H1 (cell line): ENCODE measurements at regions not wholly inside any gene's neighbourhood (a gene's known extent, or its start where the extent isn't known, plus 50 kb on each side); places are given as distances from the start of the nearest gene placed in this dataset.

ENCODE experiments used
- CTCF ChIA-PET: fragments of 300-600 bp; sonication (Branson Sonifier 250); formaldehyde crosslinking; loops from one replicate; lab custom pipeline; 2021; ENCODE audit not compliant: partially characterized antibody; lab: Charles Lee
- POLR2A ChIA-PET: fragments of 300-600 bp; sonication (Branson Sonifier 250); formaldehyde crosslinking; loops from one replicate; lab custom pipeline; 2021; ENCODE audit warnings: inconsistent platforms; ENCODE audit not compliant: partially characterized antibody; lab: Charles Lee
- DNase-seq, 2 experiments: peaks; one replicate each; pipeline versions ENCODE4 v3.0.0 to v3.0.0-alpha.2; 2010 to 2022; ENCODE audit warnings: low spot score in 2 of 2, low read depth in 1 of 2, mixed read lengths in 1 of 2
- FAIRE-seq: peaks from 2 replicates; lab custom pipeline; 2011; peaks lifted over from hg19 to GRCh38; lab: Jason Lieb, UNC
- H2AFZ ChIP-seq: 2 replicates; pipeline ENCODE4 v1.8.1; 2012; ENCODE audit warnings: low read length, inconsistent platforms
- H2AK5ac ChIP-seq: 2 replicates; pipeline ENCODE4 v1.6.1; 2013; ENCODE audit warnings: low read depth, low read length
- H2BK120ac ChIP-seq: replicated peaks from 2 replicates; pipeline ENCODE3; 2013; ENCODE audit warnings: low read depth, low read length, inconsistent platforms
- H2BK12ac ChIP-seq: 2 replicates; pipeline ENCODE4 v1.6.1; 2013; ENCODE audit warnings: low read depth, low read length
- H2BK15ac ChIP-seq: 2 replicates; pipeline ENCODE4 v1.6.1; 2013; ENCODE audit warnings: low read length
- H2BK20ac ChIP-seq: 2 replicates; pipeline ENCODE4 v1.6.1; 2013; ENCODE audit warnings: low read length
- H2BK5ac ChIP-seq: 2 replicates; pipeline ENCODE4 v1.6.1; 2013; ENCODE audit warnings: low read depth, low read length
- H3K14ac ChIP-seq: 2 replicates; pipeline ENCODE4 v1.6.1; 2013; ENCODE audit warnings: inconsistent platforms; ENCODE audit not compliant: insufficient read length
- H3K18ac ChIP-seq: 2 replicates; pipeline ENCODE4 v1.6.1; 2013; ENCODE audit warnings: low read length; ENCODE audit errors: extremely low read depth
- H3K23ac ChIP-seq: 2 replicates; pipeline ENCODE4 v1.6.1; 2013; ENCODE audit warnings: inconsistent platforms; ENCODE audit not compliant: insufficient read length
- H3K23me2 ChIP-seq: 2 replicates; pipeline ENCODE4 v1.6.1; 2013; ENCODE audit warnings: low read depth, low read length
- H3K27ac ChIP-seq: 2 replicates; pipeline ENCODE4 v1.6.1; 2011; ENCODE audit warnings: low read depth, low read length, inconsistent platforms
- H3K27me3 ChIP-seq, 4 experiments: replicated peaks in 1 of 4; 1 replicate in 1 of 4; 2 replicates in 3 of 4; pipeline versions ENCODE4 v1.6.1 to v1.8.1; 2011 to 2013; ENCODE audit warnings: low read length in 3 of 4, mild to moderate bottlenecking in 3 of 4, inconsistent platforms in 2 of 4, mixed read lengths in 2 of 4, moderate library complexity in 1 of 4; ENCODE audit not compliant: control insufficient read depth in 3 of 4, insufficient read depth in 3 of 4; ENCODE audit errors: extremely low read depth in 1 of 4
- H3K36me3 ChIP-seq, 4 experiments: 2 replicates each; pipeline versions ENCODE4 v1.6.1 to v1.8.1; 2011 to 2013; ENCODE audit warnings: mild to moderate bottlenecking in 4 of 4, low read length in 3 of 4, moderate library complexity in 2 of 4, control low read depth in 1 of 4, inconsistent platforms in 1 of 4; ENCODE audit not compliant: insufficient read depth in 4 of 4, control insufficient read depth in 2 of 4
- H3K4ac ChIP-seq: replicated peaks from 2 replicates; pipeline ENCODE3; 2013; ENCODE audit warnings: low read length, low read depth, mixed read lengths, inconsistent platforms; ENCODE audit not compliant: insufficient read length
- H3K4me1 ChIP-seq, 4 experiments: replicated peaks in 1 of 4; 1 replicate in 1 of 4; 2 replicates in 3 of 4; pipeline versions ENCODE4 v1.6.1 to v1.8.1; 2011 to 2013; ENCODE audit warnings: low read length in 3 of 4, inconsistent platforms in 2 of 4, mixed read lengths in 1 of 4; ENCODE audit not compliant: insufficient read depth in 4 of 4, control insufficient read depth in 3 of 4
- H3K4me2 ChIP-seq, 2 experiments: 2 replicates each; pipeline versions ENCODE4 v1.6.1 to v1.8.1; 2011 to 2013; ENCODE audit warnings: low read depth in 2 of 2, low read length in 2 of 2, control low read depth in 1 of 2, inconsistent platforms in 1 of 2, mild to moderate bottlenecking in 1 of 2; ENCODE audit not compliant: insufficient read depth in 1 of 2
- H3K4me3 ChIP-seq, 4 experiments: fragments of 200-600, 300-600 bp in 1 of 4; sonication (generic), shearing (Covaris generic), sonication (Bioruptor Twin) in 1 of 4; 2 replicates each; pipeline versions ENCODE4 v1.5.1 to v1.8.1; 2011 to 2016; ENCODE audit warnings: low read length in 4 of 4, low read depth in 3 of 4, control low read depth in 2 of 4, inconsistent platforms in 2 of 4, mild to moderate bottlenecking in 2 of 4, mixed read lengths in 1 of 4, moderate library complexity in 1 of 4; ENCODE audit not compliant: insufficient read depth in 2 of 4; ENCODE audit errors: extremely low read depth in 1 of 4
- H3K56ac ChIP-seq: replicated peaks from 2 replicates; pipeline ENCODE3; 2013; ENCODE audit warnings: low read depth, mild to moderate bottlenecking, mixed read lengths, low read length, inconsistent platforms; ENCODE audit not compliant: insufficient read length
- H3K79me1 ChIP-seq: 2 replicates; pipeline ENCODE4 v1.6.1; 2013; ENCODE audit warnings: low read depth, low read length, control low read depth
- H3K79me2 ChIP-seq, 2 experiments: 2 replicates each; pipeline versions ENCODE4 v1.6.1 to v1.8.1; 2012 to 2013; ENCODE audit warnings: low read length in 2 of 2, mild to moderate bottlenecking in 2 of 2, inconsistent platforms in 1 of 2; ENCODE audit not compliant: insufficient read depth in 2 of 2, control insufficient read depth in 1 of 2
- H3K9ac ChIP-seq, 4 experiments: replicated peaks in 1 of 4; 1 replicate in 1 of 4; 2 replicates in 3 of 4; pipeline versions ENCODE4 v1.6.1 to v1.8.1; 2011 to 2013; ENCODE audit warnings: low read depth in 3 of 4, low read length in 3 of 4, control low read depth in 2 of 4, mild to moderate bottlenecking in 2 of 4, moderate library complexity in 2 of 4, inconsistent platforms in 1 of 4; ENCODE audit errors: extremely low read depth in 1 of 4
- H3K9me3 ChIP-seq, 2 experiments: 2 replicates each; pipeline versions ENCODE4 v1.6.1 to v1.8.1; 2012 to 2013; ENCODE audit warnings: mild to moderate bottlenecking in 2 of 2, moderate library complexity in 2 of 2, control low read depth in 1 of 2, inconsistent platforms in 1 of 2, low read depth in 1 of 2, low read length in 1 of 2, mixed read lengths in 1 of 2; ENCODE audit not compliant: insufficient read depth in 2 of 2
- H4K20me1 ChIP-seq, 2 experiments: replicated peaks in 1 of 2; 2 replicates each; pipeline versions ENCODE3 to v1.8.1; 2011 to 2013; ENCODE audit warnings: inconsistent platforms in 2 of 2, low read length in 2 of 2, mild to moderate bottlenecking in 1 of 2; ENCODE audit not compliant: insufficient read depth in 2 of 2, control insufficient read depth in 1 of 2
- H4K5ac ChIP-seq: 2 replicates; pipeline ENCODE4 v1.6.1; 2013; ENCODE audit warnings: low read length, low read depth, mixed read lengths, inconsistent platforms; ENCODE audit not compliant: insufficient read length
- H4K8ac ChIP-seq: 2 replicates; pipeline ENCODE4 v1.8.0; 2013; ENCODE audit warnings: mild to moderate bottlenecking, moderate library complexity, low read length, inconsistent platforms; ENCODE audit not compliant: insufficient read depth; ENCODE audit errors: extremely low read depth
- H4K91ac ChIP-seq: replicated peaks from 2 replicates; pipeline ENCODE3; 2013; ENCODE audit warnings: low read length, mixed read lengths, inconsistent platforms; ENCODE audit not compliant: insufficient read length
- SIRT6 ChIP-seq: IDR thresholded peaks from one replicate; pipeline ENCODE4 v1.7.1; 2012; ENCODE audit warnings: low read length, inconsistent platforms
- WGBS, 2 experiments: shearing (Covaris generic) in 1 of 2; methylation state at CpG; one replicate each; pipeline versions ENCODE4 v1.1.6 to v1.1.7; 2013 to 2015; ENCODE audit warnings: low lambda C conversion rate in 2 of 2, mixed read lengths in 2 of 2, inconsistent platforms in 1 of 2, low coverage in 1 of 2, missing lambda C conversion rate in 1 of 2; ENCODE audit not compliant: insufficient replicate concordance in 2 of 2, insufficient coverage in 1 of 2, insufficient read length in 1 of 2; ENCODE audit errors: extremely low coverage in 1 of 2, missing lambda C conversion rate in 1 of 2; 5-methylcytosine and 5-hydroxymethylcytosine counted together

GRCh38 chr6:159572439-159573110 lies 120.5 kb downstream of the SOD2 start:
- Histone ChIP-seq H3K23ac (no peak overlapping the region), H2BK120ac (no peak overlapping the region), H3K79me2 (no peaks in the 10 kb centered on the region), H3K27ac (no peak overlapping the region), H3K4me2 (no peak overlapping the region), H4K91ac (no peak overlapping the region), H3K27me3 (no peaks in the 10 kb centered on the region), H2BK20ac (no peak overlapping the region), H2BK5ac (no peak overlapping the region), H4K20me1 (no peaks in the 10 kb centered on the region), H2AK5ac (no peak overlapping the region), H4K5ac (no peak overlapping the region), H3K56ac (no peak overlapping the region), H3K79me1 (no peaks in the 10 kb centered on the region), H3K4me3 (no peak overlapping the region), H2BK15ac (no peak overlapping the region), H3K9me3 (peaks cover 79 to 93% of the 10 kb centered on the region in 2 experiments), H3K9ac (no peak overlapping the region), H3K14ac (no peak overlapping the region), H3K4me1 (no peaks in the 10 kb centered on the region), H3K18ac (no peak overlapping the region), H3K4ac (no peak overlapping the region), H2BK12ac (no peak overlapping the region), H2AFZ (no peak overlapping the region), H3K23me2 (no peaks in the 10 kb centered on the region), H4K8ac (no peak overlapping the region), H3K36me3 (no peaks in the 10 kb centered on the region)
- 74% methylated on average over 11 of the region's 12 CpGs; no CpG with 5 or more reads in 1 of the 2 experiments for WGBS, 2 experiments
- ChIA-PET CTCF (no interaction called here), POLR2A (no interaction called here)
- TF ChIP-seq SIRT6 = no peak
- DNase-seq (no peak), FAIRE-seq (no peak)
